Esophagus muscularis mucosa (tissue), 4 donors: ENCODE measurements at regions not wholly inside any gene's neighbourhood (a gene's known extent, or its start where the extent isn't known, plus 50 kb on each side); places are given as distances from the start of the nearest gene placed in this dataset.

Experiments
- CTCF ChIP-seq, 3 experiments: fragments of 200-600 bp in 2 of 3; fragments of 450-650 bp in 1 of 3; sonication (generic) in 2 of 3; IDR thresholded peaks; one replicate each; pipeline ENCODE4 v1.5.1; 2017 to 2019; ENCODE audit warnings: antibody characterized with exemption in 3 of 3, mild to moderate bottlenecking in 2 of 3, moderate library complexity in 1 of 3
- EP300 ChIP-seq: sonication (generic); formaldehyde crosslinking; IDR thresholded peaks from one replicate; pipeline ENCODE4 v1.6.1; 2017; ENCODE audit warnings: antibody characterized with exemption
- POLR2A ChIP-seq: fragments of 450-650 bp; IDR thresholded peaks from one replicate; pipeline ENCODE4 v1.6.1; 2017; ENCODE audit warnings: antibody characterized with exemption, moderate library complexity, mild to moderate bottlenecking, low read depth

GRCh38 chr6:90676516-90677300, 89.8 kb upstream of the MAP3K7 start:
- TF ChIP-seq EP300 = no peak
- TF ChIP-seq CTCF (IDR thresholded peaks at IDR 0.05) = no peak
- TF ChIP-seq POLR2A = no peak
